ENCODE measurements at regions not wholly inside any gene's neighbourhood (a gene's known extent, or its start where the extent isn't known, plus 50 kb on each side); places are given as distances from the start of the nearest gene placed in this dataset.

DNA sequence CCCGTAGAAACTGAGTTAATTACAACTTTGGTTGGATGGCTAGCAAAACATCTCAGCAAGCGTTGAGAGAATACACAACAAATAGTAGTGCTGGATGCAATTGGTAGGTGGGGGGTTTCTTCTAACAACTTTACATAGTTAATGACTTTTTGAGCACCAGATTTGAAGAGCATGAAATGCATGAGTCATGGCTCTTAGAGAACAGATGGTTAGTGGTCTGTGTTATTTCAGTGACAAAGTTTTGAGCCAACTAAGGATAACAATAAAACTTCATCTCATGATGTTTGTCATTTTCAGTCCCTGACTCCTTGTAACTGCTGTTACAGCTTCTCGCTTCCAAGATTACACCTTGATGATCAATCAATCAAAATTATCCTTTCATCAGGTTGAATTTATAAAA, 399.0 kb upstream of the BRINP1 start:
- DNase-seq (ENCODE audit: insufficient read length, low spot score), result no peak
- no peak for FAIRE-seq
- TF ChIP-seq, protein P1, sequence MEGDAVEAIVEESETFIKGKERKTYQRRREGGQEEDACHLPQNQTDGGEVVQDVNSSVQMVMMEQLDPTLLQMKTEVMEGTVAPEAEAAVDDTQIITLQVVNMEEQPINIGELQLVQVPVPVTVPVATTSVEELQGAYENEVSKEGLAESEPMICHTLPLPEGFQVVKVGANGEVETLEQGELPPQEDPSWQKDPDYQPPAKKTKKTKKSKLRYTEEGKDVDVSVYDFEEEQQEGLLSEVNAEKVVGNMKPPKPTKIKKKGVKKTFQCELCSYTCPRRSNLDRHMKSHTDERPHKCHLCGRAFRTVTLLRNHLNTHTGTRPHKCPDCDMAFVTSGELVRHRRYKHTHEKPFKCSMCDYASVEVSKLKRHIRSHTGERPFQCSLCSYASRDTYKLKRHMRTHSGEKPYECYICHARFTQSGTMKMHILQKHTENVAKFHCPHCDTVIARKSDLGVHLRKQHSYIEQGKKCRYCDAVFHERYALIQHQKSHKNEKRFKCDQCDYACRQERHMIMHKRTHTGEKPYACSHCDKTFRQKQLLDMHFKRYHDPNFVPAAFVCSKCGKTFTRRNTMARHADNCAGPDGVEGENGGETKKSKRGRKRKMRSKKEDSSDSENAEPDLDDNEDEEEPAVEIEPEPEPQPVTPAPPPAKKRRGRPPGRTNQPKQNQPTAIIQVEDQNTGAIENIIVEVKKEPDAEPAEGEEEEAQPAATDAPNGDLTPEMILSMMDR (IDR thresholded peaks at IDR 0.05; ENCODE audit: insufficient read depth, missing control alignments), result no peak

DNA sequence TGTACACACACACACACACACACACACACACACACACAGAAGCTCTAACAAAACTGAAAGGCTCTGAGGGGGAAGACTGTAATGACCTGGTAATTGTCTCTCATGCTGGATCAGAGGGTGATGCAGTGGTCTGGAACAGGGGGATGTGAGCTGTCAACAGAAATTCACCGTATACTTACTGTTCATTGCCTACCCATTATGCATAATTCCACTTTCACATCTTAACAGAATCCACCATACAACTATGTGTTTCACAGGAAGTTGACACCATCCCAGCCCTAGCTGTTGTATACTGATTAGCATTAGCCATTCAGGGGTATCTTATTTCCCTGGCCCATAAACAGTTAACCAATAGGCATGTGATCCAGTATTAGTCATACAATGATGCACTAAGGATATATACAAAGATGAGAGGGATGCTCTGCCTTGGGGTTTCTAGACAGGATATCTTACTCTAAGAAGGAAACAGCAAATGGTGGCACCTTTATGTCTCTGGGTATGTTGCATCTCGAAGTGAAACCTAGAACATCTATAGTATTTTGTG, 396.5 kb upstream of the BRINP1 start:
- DNase-seq (ENCODE audit: insufficient read length, low spot score) (no peak), FAIRE-seq (no peak)
- TF ChIP-seq, protein P1 (IDR thresholded peaks at IDR 0.05; ENCODE audit: insufficient read depth, missing control alignments), result no peak

DNA sequence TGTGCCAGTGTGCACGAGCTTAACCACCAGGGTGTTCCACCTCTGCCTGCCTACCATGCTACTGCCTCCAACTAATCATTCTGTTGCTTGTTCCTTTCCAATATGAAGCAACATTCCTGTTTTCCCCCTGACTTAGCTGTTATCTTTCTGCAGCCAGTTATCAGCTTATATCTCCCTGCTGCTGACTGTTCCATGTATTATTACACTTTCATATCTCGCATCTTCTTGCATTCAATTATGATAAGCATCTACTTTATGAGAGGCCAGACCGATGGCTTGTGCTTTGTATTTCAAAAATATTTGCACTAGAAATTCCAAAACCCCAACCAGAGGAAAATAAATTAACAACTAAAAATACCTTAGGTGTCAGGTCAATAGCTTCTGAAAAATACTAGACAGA, 394.0 kb upstream of the BRINP1 start:
- no peak for FAIRE-seq
- TF ChIP-seq, protein P1 (IDR thresholded peaks at IDR 0.05; ENCODE audit: insufficient read depth, missing control alignments), result no peak

DNA sequence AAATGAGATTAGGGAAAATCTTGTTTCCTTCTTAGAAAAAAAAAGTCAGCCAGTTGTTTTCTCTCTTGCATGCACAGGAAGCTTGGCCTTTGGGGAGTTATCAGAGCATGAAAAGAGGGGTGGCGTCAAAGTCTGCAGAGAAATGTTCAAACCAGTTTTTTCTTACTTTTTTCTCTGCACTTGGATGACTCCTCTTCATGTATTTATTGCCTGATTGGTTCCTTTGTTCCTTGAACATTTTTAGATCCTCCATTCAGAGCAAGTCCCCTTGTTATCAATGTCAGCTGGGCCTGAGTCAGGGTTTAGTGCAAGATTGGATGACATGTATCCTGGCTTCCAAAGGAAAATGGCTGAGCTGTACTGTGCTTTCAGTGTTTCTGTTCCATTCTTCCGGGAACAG, 392.6 kb upstream of the BRINP1 start:
- no peak for DNase-seq (ENCODE audit: insufficient read length, low spot score)
- FAIRE-seq, result no peak
- TF ChIP-seq, protein P1 (IDR thresholded peaks at IDR 0.05; ENCODE audit: insufficient read depth, missing control alignments), result no peak

More for the DNA sequence above, 394.0 kb upstream of the BRINP1 start:
- DNase-seq (ENCODE audit: insufficient read length, low spot score), result no peak

DNA sequence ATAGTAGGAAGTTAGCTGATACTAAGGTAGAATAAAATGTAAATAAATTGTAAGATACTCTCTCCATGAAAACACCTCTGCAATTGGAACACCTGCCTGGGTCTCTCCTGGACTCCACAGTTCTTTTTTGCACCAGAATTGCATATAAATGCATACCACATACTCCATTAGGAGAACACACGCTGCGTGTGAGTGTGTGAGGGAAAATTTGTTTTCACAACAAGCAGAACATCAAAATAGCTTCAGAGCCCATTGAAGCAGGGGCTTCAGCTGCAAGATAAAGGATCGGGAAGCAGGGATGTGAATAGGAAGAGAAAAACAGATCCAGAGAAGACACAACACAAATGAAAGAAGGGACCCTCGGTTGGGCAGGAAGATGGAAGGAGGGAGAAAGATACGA, 389.8 kb upstream of the BRINP1 start:
- FAIRE-seq, result no peak
- TF ChIP-seq, protein P1 (IDR thresholded peaks at IDR 0.05; ENCODE audit: insufficient read depth, missing control alignments), result no peak

DNA sequence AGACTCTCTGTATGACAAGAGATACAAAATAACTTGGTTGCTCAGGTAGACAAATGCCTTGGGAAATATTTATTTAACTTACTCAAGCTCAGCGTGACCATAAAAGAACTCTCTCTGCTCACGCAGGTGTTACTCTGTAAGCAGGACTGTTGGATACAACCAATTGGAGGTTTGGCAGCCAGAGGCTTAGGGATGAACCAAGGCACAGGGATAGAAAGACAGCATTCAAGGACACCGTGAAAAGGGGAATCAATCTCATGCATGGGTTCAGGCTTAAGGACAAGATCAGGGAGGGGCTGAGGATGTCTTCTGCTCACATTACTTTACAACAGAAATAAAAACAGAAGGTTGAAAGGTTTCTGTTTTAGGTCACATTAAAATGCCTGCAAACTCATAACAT, 389.0 kb upstream of the BRINP1 start:
- TF ChIP-seq, protein P1 (IDR thresholded peaks at IDR 0.05; ENCODE audit: insufficient read depth, missing control alignments), result no peak
- FAIRE-seq, result no peak

More for the DNA sequence above, 389.8 kb upstream of the BRINP1 start:
- DNase-seq (ENCODE audit: insufficient read length, low spot score), result no peak

DNA sequence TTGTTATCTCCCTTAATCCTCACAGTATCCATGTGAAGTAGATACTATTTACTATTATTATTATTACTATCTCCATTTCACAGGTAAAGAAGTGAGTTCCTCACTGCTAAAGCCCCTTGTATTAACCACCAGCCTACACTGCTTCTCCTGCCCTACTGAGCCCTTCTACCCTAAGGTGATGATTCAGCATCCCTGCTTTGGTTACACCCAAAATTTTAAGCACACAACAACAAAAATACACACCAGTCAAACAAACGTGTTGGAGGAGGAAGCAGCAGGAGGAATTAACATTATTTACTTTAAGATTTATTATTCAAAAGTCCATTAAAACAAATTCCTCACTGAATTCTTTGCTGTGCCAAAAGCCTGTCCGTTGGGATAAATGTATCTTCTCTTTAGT, 370.2 kb upstream of the BRINP1 start:
- TF ChIP-seq, protein P1 (IDR thresholded peaks at IDR 0.05; ENCODE audit: insufficient read depth, missing control alignments), result no peak
- FAIRE-seq, result no peak

More for the DNA sequence above, 389.0 kb upstream of the BRINP1 start:
- DNase-seq (ENCODE audit: insufficient read length, low spot score), result no peak

More for the DNA sequence above, 370.2 kb upstream of the BRINP1 start:
- DNase-seq (ENCODE audit: insufficient read length, low spot score), result no peak

All from D721Med (cell line).